GM12878 (cell line): ENCODE measurements at regions not wholly inside any gene's neighbourhood (a gene's known extent, or its start where the extent isn't known, plus 50 kb on each side); places are given as distances from the start of the nearest gene placed in this dataset.

Source experiments
- ATAC-seq: fragments of 200-7000 bp; cut with Tn5 transposase; 3 replicates; pipeline ENCODE4 v1.9.1; 2020; ENCODE audit warnings: mild to moderate bottlenecking, moderate library complexity
- BruUV-seq: library from RNA; stranded (reverse); fragments of 400-500 nt; replicated peaks from 2 replicates; lab custom pipeline; 2021; lab: Mats Ljungman, UMichigan
- CTCF ChIA-PET: fragments of 300-600 bp; sonication (Branson Sonifier 250); formaldehyde crosslinking; extraction: SDS; loops from one replicate; lab custom pipeline; 2021; ENCODE audit warnings: inconsistent platforms; lab: Yijun Ruan, JAX
- POLR2A ChIA-PET: fragments of 350-600 bp; formaldehyde crosslinking; extraction: SDS; loops from one replicate; lab custom pipeline; 2021; ENCODE audit warnings: inconsistent platforms; lab: Charles Lee
- RAD21 ChIA-PET: fragments of 300-600 bp; sonication (Branson Sonifier 250); formaldehyde crosslinking; loops from one replicate; lab custom pipeline; 2023; ENCODE audit warnings: antibody characterized with exemption; ENCODE audit not compliant: unreplicated experiment; lab: Charles Lee
- SMC1A ChIA-PET: fragments of 300-600 bp; sonication (Branson Sonifier 250); formaldehyde crosslinking; loops from one replicate; lab custom pipeline; 2023; ENCODE audit not compliant: unreplicated experiment, uncharacterized antibody; lab: Charles Lee
- DNase-seq: peaks from one replicate; pipeline ENCODE4 v3.0.0-alpha.2; 2011; ENCODE audit warnings: low read depth, low spot score
- FAIRE-seq: peaks from 3 replicates; lab custom pipeline; 2011; peaks lifted over from hg19 to GRCh38; lab: Jason Lieb, UNC
- H2AFZ ChIP-seq: 2 replicates; pipeline ENCODE4 v1.6.0; 2011; ENCODE audit warnings: low read depth, low read length, control low read depth; ENCODE audit not compliant: control insufficient read depth
- H3K27ac ChIP-seq: 2 replicates; pipeline ENCODE4 v1.5.1; 2011; ENCODE audit warnings: control low read depth; ENCODE audit not compliant: control insufficient read depth, insufficient read depth
- H3K27me3 ChIP-seq, 2 experiments: replicated peaks in 1 of 2; 2 replicates each; pipeline versions ENCODE4 v1.6.0 to v1.6.1; 2011; ENCODE audit warnings: low read length in 1 of 2; ENCODE audit not compliant: control insufficient read depth in 2 of 2, insufficient read depth in 2 of 2
- H3K36me3 ChIP-seq, 2 experiments: 2 replicates each; pipeline ENCODE4 v1.5.1; 2011; ENCODE audit warnings: low read length in 1 of 2; ENCODE audit not compliant: control insufficient read depth in 2 of 2, insufficient read depth in 2 of 2
- H3K4me1 ChIP-seq: 2 replicates; pipeline ENCODE4 v1.6.1; 2011; ENCODE audit warnings: mild to moderate bottlenecking, low read length, moderate library complexity, mixed read lengths; ENCODE audit not compliant: control insufficient read depth, insufficient read depth
- H3K4me2 ChIP-seq: 2 replicates; pipeline ENCODE4 v1.6.0; 2011; ENCODE audit warnings: control low read depth; ENCODE audit not compliant: control insufficient read depth, insufficient read depth
- H3K4me3 ChIP-seq: fragments of 200-600 bp; sonication (generic); 2 replicates; pipeline ENCODE4 v1.5.1; 2016
- H3K79me2 ChIP-seq: 2 replicates; pipeline ENCODE4 v1.6.0; 2011; ENCODE audit warnings: low read length; ENCODE audit not compliant: control insufficient read depth, insufficient read depth
- H3K9ac ChIP-seq: 2 replicates; pipeline ENCODE4 v1.8.0; 2011; ENCODE audit warnings: low read length, control low read depth, mixed read lengths; ENCODE audit not compliant: control insufficient read depth, insufficient read depth
- H3K9me3 ChIP-seq: replicated peaks from 3 replicates; pipeline ENCODE4 v1.5.1; 2011; ENCODE audit warnings: mild to moderate bottlenecking, low read length; ENCODE audit not compliant: control insufficient read depth, insufficient read depth
- H4K20me1 ChIP-seq: 2 replicates; pipeline ENCODE4 v1.6.0; 2011; ENCODE audit not compliant: control insufficient read depth, insufficient read depth
- ATF7 ChIP-seq: fragments of 450-650 bp; IDR thresholded peaks from 2 replicates; pipeline ENCODE4 v1.6.1; 2016; ENCODE audit warnings: low read depth, mild to moderate bottlenecking
- CUX1 ChIP-seq: IDR thresholded peaks from 2 replicates; pipeline ENCODE4 v1.6.1; 2012; ENCODE audit warnings: improper control_type of control experiment, low read depth, low read length; ENCODE audit not compliant: insufficient replicate concordance
- EGR1 ChIP-seq, 2 experiments: IDR thresholded peaks; 1 replicate in 1 of 2; 2 replicates in 1 of 2; pipeline ENCODE4 v1.6.1; 2011 to 2012; ENCODE audit warnings: low read depth in 2 of 2, low read length in 2 of 2, borderline replicate concordance in 1 of 2, mild to moderate bottlenecking in 1 of 2, moderate library complexity in 1 of 2
- IRF3 ChIP-seq: fragments of 450-650 bp; IDR thresholded peaks from 2 replicates; pipeline ENCODE4 v1.6.1; 2014; ENCODE audit warnings: mild to moderate bottlenecking
- MTA2 ChIP-seq: fragments of 450-650 bp; IDR thresholded peaks from 2 replicates; pipeline ENCODE4 v1.6.1; 2016; ENCODE audit warnings: low read depth, mild to moderate bottlenecking, moderate library complexity
- NFXL1 ChIP-seq: fragments of 450-650 bp; IDR thresholded peaks from 2 replicates; pipeline ENCODE4 v1.6.1; 2017; ENCODE audit warnings: antibody characterized with exemption, mild to moderate bottlenecking, borderline replicate concordance
- NR2C2 ChIP-seq: IDR thresholded peaks from 2 replicates; pipeline ENCODE4 v1.6.1; 2011; ENCODE audit warnings: borderline replicate concordance, low read depth; ENCODE audit not compliant: control insufficient read depth, insufficient read length
- SIN3A ChIP-seq: IDR thresholded peaks from 2 replicates; pipeline ENCODE4 v1.6.1; 2012; ENCODE audit warnings: low read depth, low read length, improper control_type of control experiment
- ZNF207 ChIP-seq: fragments of 450-650 bp; IDR thresholded peaks from 2 replicates; pipeline ENCODE4 v1.6.1; 2014; ENCODE audit warnings: antibody characterized with exemption, mild to moderate bottlenecking, borderline replicate concordance
- WGBS: methylation state at CpG from one replicate; pipeline ENCODE4 v1.1.6; 2016; ENCODE audit warnings: low lambda C conversion rate; ENCODE audit not compliant: insufficient replicate concordance, insufficient coverage; ENCODE audit errors: missing lambda C conversion rate; 5-methylcytosine and 5-hydroxymethylcytosine counted together
- in situ Hi-C: fragments of 300-500 bp; cut with MboI; formaldehyde crosslinking; loops from 9 replicates; pipeline ENCODE4 v1.14.3; 2018; ENCODE audit warnings: mixed read lengths
- intact Hi-C: fragments of 100-400 bp; cut with micrococcal nuclease; formaldehyde crosslinking; loops from one replicate; pipeline ENCODE4 v1.14.2; 2022; ENCODE audit not compliant: unreplicated experiment

DNA sequence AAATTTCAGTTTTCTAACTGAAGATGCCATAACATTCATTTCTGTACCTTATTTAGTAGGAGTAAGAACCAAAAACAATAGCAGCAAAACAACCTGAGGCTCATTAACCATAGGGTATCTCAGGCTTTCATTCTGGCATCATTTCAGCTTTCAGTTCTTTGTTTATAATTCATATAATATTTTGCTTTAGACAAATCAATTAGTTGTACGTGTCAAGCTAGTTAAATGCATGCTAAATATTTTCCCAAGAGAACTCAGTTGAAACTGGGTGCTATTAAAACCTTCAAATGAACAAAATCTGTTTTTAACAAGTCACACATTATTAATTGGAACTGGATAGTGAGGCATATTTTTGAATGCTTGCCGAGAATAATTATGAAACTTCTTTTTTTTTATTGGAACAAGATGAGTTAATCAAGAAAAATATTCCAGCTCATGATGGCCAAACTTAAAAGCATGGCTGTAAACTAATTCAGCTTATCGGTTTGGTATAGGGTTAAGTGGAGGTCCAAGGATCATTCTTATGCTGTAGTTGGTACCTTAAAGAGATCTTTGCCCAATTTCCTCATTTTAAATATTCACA lies 442.7 kb downstream of the BTG1 start:
- FAIRE-seq (no peak), DNase-seq (no peak), ATAC-seq (no peak)
- ChIA-PET RAD21 (no interaction called here), CTCF (interaction anchor here (1.0 kb wide), 1 partner anchor 108 kb away, joined by 3 read pairs; no protein-coding TSS in a partner anchor), POLR2A (no interaction called here), SMC1A (interaction anchor here (0.7 kb wide), 1 partner anchor 290 kb away, joined by 5 read pairs; no protein-coding TSS in a partner anchor)
- no peak overlapping the region for H2AFZ ChIP-seq
- in situ Hi-C loops: no loop called here
- BruUV-seq: no TSS peak
- 27% methylated on average over 3 of the region's 3 CpGs for WGBS
- H3K9me3 ChIP-seq: no peaks in the 10 kb centered on the region
- H4K20me1 ChIP-seq: no peaks in the 10 kb centered on the region
- no peak overlapping the region for H3K9ac ChIP-seq
- TF ChIP-seq NFXL1 (no peak), MTA2 (peak; percentile 75)
- no peaks in the 10 kb centered on the region for H3K4me1 ChIP-seq
- H3K4me2 ChIP-seq: no peak overlapping the region
- no peaks in the 10 kb centered on the region for H3K36me3 ChIP-seq
- H3K4me3 ChIP-seq: no peak overlapping the region
- H3K27ac ChIP-seq: no peak overlapping the region
- H3K79me2 ChIP-seq: no peaks in the 10 kb centered on the region
- no peaks in the 10 kb centered on the region for H3K27me3 ChIP-seq
- intact Hi-C loops: no loop called here

DNA sequence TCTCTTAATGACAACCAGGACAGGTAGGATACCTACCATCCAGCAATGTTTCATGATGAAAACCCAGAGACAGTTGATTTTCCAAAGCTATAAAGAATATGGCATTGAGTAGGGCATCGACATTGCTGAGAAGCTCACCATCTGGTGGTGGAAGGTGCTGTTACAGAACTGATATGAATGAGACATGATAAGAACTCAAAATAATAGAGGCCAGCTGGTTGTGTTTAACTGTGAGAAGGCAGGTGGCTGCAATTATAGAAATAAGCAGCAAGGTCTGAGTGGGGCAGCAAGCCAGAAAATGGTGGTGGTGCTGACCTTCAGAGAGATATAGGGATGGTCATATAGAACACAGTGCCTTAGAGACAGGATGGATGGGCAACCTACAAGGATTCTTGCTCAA lies 449.7 kb downstream of the BTG1 start:
- Histone ChIP-seq H3K27me3 (no peaks in the 10 kb centered on the region), H3K4me2 (no peak overlapping the region), H2AFZ (no peak overlapping the region), H3K9me3 (no peaks in the 10 kb centered on the region), H3K4me3 (no peak overlapping the region), H3K36me3 (no peaks in the 10 kb centered on the region), H3K79me2 (no peaks in the 10 kb centered on the region), H3K4me1 (no peaks in the 10 kb centered on the region), H3K27ac (no peak overlapping the region), H4K20me1 (no peaks in the 10 kb centered on the region), H3K9ac (no peak overlapping the region)
- DNase-seq: no peak
- ChIA-PET POLR2A (no interaction called here), RAD21 (interaction anchor here (1.0 kb wide), 1 partner anchor 314 kb away, joined by 3 read pairs; no protein-coding TSS in a partner anchor), SMC1A (no interaction called here), CTCF (interaction anchor here (1.1 to 1.4 kb wide), 2 partner anchors 115 to 314 kb away, joined by 4 to 5 read pairs; no protein-coding TSS in a partner anchor)
- BruUV-seq: no TSS peak
- ATAC-seq: no peak
- intact Hi-C loops (no loop called here), in situ Hi-C loops (no loop called here)
- 11% methylated on average over 1 of the region's 1 CpG for WGBS
- no peak for FAIRE-seq
- TF ChIP-seq ATF7 (no peak), ZNF207 (no peak), SIN3A (no peak), EGR1 (IDR thresholded peaks at IDR 0.05; ENCODE audit: borderline replicate concordance in 1 of 2, low read depth in 2 of 2, low read length in 2 of 2) (no peak), CUX1 (no peak), NR2C2 (no peak), IRF3 (no peak)
